ENCODE measurements at regions not wholly inside any gene's neighbourhood (a gene's known extent, or its start where the extent isn't known, plus 50 kb on each side); places are given as distances from the start of the nearest gene placed in this dataset.

- intact Hi-C loops (cut with micrococcal nuclease) = no loop called here
- H3K27ac Mint-ChIP-seq = no peak overlapping the region
- ChIA-PET POLR2A (no interaction called here), CTCF (no interaction called here)
- H3K27me3 Mint-ChIP-seq = no peaks in the 10 kb centered on the region
- DNase-seq (no peak), ATAC-seq (ENCODE audit: low read depth) (no peak)
- H3K4me3 Mint-ChIP-seq = no peak overlapping the region
- TF ChIP-seq CTCF (IDR thresholded peaks at IDR 0.05) = no peak
- H3K4me1 Mint-ChIP-seq = peaks cover 14% of the 10 kb centered on the region
- peaks cover 6% of the 10 kb centered on the region for H3K9me3 Mint-ChIP-seq
- H3K36me3 Mint-ChIP-seq (ENCODE audit: low read depth) = no peaks in the 10 kb centered on the region
Observed at GRCh38 chr6:14707276-14707675, 538.6 kb upstream of the JARID2 start.

- ATAC-seq (ENCODE audit: low read depth) (no peak), DNase-seq (no peak)
- no peak overlapping the region for H3K4me3 Mint-ChIP-seq
- ChIA-PET CTCF (no interaction called here), POLR2A (no interaction called here)
- no peak for TF ChIP-seq CTCF (IDR thresholded peaks at IDR 0.05)
- H3K9me3 Mint-ChIP-seq = peaks cover 6% of the 10 kb centered on the region
- no peaks in the 10 kb centered on the region for H3K27me3 Mint-ChIP-seq
- H3K36me3 Mint-ChIP-seq (ENCODE audit: low read depth) = no peaks in the 10 kb centered on the region
- no peak overlapping the region for H3K27ac Mint-ChIP-seq
- H3K4me1 Mint-ChIP-seq = peaks cover 14% of the 10 kb centered on the region
- intact Hi-C loops (cut with micrococcal nuclease) = no loop called here
Observed at GRCh38 chr6:14707971-14708465, 537.9 kb upstream of the JARID2 start.

- H3K27ac Mint-ChIP-seq = no peak overlapping the region
- peaks cover 6% of the 10 kb centered on the region for H3K9me3 Mint-ChIP-seq
- ATAC-seq (ENCODE audit: low read depth) (no peak), DNase-seq (no peak)
- no peaks in the 10 kb centered on the region for H3K36me3 Mint-ChIP-seq (ENCODE audit: low read depth)
- no peak overlapping the region for H3K4me3 Mint-ChIP-seq
- intact Hi-C loops (cut with micrococcal nuclease) = no loop called here
- H3K27me3 Mint-ChIP-seq = no peaks in the 10 kb centered on the region
- ChIA-PET CTCF (no interaction called here), POLR2A (no interaction called here)
- TF ChIP-seq CTCF (IDR thresholded peaks at IDR 0.05) = no peak
- H3K4me1 Mint-ChIP-seq = peaks cover 14% of the 10 kb centered on the region
Observed at GRCh38 chr6:14709066-14709670, 536.7 kb upstream of the JARID2 start.

- ChIA-PET CTCF (no interaction called here), POLR2A (no interaction called here)
- DNase-seq = no peak
- intact Hi-C loops (cut with micrococcal nuclease) = no loop called here
- Mint-ChIP-seq H3K4me1 (peaks cover 17% of the 10 kb centered on the region), H3K36me3 (ENCODE audit: low read depth) (no peaks in the 10 kb centered on the region), H3K4me3 (no peak overlapping the region), H3K27ac (no peak overlapping the region), H3K9me3 (peaks cover 6% of the 10 kb centered on the region), H3K27me3 (no peaks in the 10 kb centered on the region)
- no peak for ATAC-seq (ENCODE audit: low read depth)
- TF ChIP-seq CTCF (IDR thresholded peaks at IDR 0.05) = no peak
Observed at GRCh38 chr6:14709900-14710299, 536.0 kb upstream of the JARID2 start.

GRCh38 chr6:14710421-14710820 is 535.4 kb upstream of the JARID2 start:
- no peak for DNase-seq
- Mint-ChIP-seq H3K9me3 (peaks cover 6% of the 10 kb centered on the region), H3K27me3 (no peaks in the 10 kb centered on the region), H3K27ac (no peak overlapping the region), H3K36me3 (ENCODE audit: low read depth) (no peaks in the 10 kb centered on the region), H3K4me1 (peaks cover 22% of the 10 kb centered on the region), H3K4me3 (no peak overlapping the region)
- ChIA-PET POLR2A (no interaction called here), CTCF (interaction anchor here (1.5 kb wide), 1 partner anchor 499 kb away, joined by 4 read pairs; no protein-coding TSS in a partner anchor)
- TF ChIP-seq CTCF (IDR thresholded peaks at IDR 0.05) = no peak
- ATAC-seq (ENCODE audit: low read depth) = no peak
- intact Hi-C loops (cut with micrococcal nuclease) = no loop called here

Measured in activated B cell treated with CpG ODN at 0.5 μM for 24 hours (primary cell).